ENCODE measurements at regions not wholly inside any gene's neighbourhood (a gene's known extent, or its start where the extent isn't known, plus 50 kb on each side); places are given as distances from the start of the nearest gene placed in this dataset.

- H3K36me3 Mint-ChIP-seq (ENCODE audit: insufficient read depth): no peaks in the 10 kb centered on the region
- no peak for DNase-seq (ENCODE audit: low spot score, unreplicated experiment)
- peak overlapping the region; percentile 81 for H3K27ac Mint-ChIP-seq
- peak overlapping the region; percentile 83 for H3K4me3 Mint-ChIP-seq (ENCODE audit: low read depth)
- TF ChIP-seq, protein P1, sequence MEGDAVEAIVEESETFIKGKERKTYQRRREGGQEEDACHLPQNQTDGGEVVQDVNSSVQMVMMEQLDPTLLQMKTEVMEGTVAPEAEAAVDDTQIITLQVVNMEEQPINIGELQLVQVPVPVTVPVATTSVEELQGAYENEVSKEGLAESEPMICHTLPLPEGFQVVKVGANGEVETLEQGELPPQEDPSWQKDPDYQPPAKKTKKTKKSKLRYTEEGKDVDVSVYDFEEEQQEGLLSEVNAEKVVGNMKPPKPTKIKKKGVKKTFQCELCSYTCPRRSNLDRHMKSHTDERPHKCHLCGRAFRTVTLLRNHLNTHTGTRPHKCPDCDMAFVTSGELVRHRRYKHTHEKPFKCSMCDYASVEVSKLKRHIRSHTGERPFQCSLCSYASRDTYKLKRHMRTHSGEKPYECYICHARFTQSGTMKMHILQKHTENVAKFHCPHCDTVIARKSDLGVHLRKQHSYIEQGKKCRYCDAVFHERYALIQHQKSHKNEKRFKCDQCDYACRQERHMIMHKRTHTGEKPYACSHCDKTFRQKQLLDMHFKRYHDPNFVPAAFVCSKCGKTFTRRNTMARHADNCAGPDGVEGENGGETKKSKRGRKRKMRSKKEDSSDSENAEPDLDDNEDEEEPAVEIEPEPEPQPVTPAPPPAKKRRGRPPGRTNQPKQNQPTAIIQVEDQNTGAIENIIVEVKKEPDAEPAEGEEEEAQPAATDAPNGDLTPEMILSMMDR (IDR thresholded peaks at IDR 0.05; ENCODE audit: unreplicated experiment): no peak
- peaks cover 32% of the 10 kb centered on the region for H3K27me3 Mint-ChIP-seq
- peaks cover 3% of the 10 kb centered on the region for H3K9me3 Mint-ChIP-seq (ENCODE audit: low read depth)
- H3K4me1 Mint-ChIP-seq (ENCODE audit: low read depth): peaks cover 15% of the 10 kb centered on the region
Observed at GRCh38 chr2:144333143-144333555, 186.8 kb downstream of the ZEB2 start.

DNA sequence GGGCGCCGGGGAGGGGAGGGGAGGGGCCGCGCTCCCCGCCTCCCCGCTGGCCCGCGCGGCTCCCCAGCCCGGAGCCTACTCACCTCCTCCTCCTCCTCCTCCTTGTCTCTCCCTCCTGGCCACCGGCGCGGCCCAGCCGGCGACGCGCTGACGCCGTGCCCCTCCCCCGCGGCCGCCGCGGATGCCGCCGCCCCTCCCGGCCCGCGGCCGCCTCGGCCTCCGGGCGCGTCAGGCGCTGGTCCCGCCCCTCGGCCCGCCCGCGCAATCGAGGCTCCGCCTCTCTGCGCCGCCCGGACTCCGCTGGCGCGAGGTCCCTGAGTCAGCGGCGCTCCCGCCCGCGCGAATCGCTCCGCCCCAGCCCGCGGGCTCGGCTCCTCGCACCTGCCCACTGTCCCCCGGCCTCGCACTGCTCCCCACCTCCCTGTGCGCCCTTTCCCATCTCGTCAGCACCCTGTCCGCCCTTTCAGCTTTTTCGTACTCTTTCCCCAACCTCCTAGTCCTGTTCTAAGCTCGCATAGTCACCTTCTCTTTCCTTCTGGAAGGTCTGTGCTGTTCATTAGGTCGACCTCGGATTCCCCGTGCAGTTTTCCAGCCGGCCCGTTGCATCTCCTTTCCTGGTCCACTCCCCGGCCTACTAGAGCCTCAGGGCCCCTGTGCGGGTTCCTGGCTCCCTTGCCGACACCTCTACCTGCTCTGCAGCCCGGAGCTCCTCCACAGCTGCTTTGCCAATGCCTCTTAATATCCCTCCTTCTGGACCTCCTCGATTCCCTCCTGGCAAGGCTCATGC is 187.4 kb downstream of the ZEB2 start:
- Mint-ChIP-seq H3K36me3 (ENCODE audit: insufficient read depth) (no peaks in the 10 kb centered on the region), H3K4me1 (ENCODE audit: low read depth) (peaks cover 15% of the 10 kb centered on the region), H3K9me3 (ENCODE audit: low read depth) (peaks cover 3% of the 10 kb centered on the region), H3K27ac (peak overlapping the region; percentile 81), H3K27me3 (peaks cover 32% of the 10 kb centered on the region), H3K4me3 (ENCODE audit: low read depth) (peak overlapping the region; percentile 83)
- TF ChIP-seq, protein P1 (IDR thresholded peaks at IDR 0.05; ENCODE audit: unreplicated experiment): no peak
- DNase-seq (ENCODE audit: low spot score, unreplicated experiment): peak; percentile 83

DNA sequence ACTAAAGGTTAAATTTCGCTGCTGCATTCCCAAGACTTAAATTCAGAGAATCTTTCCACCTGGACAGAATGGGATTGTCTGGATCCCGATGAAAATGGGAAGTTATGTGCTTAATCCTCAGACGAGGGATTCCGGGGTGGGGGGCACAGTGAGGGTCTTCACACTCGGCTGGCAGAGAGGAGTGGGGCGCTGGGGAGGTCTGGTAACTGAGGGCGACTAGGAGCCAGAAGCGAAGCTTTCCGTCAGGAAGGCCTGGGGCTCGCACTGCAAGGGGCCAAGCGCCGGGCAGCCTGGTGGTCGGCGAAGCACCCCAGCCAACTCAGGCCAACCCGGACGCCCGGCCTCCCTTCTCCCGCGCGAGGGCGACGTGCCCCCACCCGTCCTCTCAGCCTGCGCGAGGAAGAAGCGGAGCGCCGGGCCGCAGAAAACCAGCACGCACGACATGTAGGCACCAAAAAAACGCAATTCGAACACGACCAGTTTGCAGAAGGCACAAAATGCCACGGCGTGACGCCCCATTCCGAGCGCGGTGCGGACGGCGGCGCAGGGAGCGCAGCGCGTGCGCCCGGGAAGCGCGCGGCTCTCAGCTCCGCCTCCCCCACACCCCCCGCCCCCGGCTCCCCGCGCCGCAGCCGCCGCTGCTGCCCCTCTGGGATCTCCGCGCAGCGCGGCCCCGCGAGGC is 188.1 kb downstream of the ZEB2 start:
- peaks cover 15% of the 10 kb centered on the region for H3K4me1 Mint-ChIP-seq (ENCODE audit: low read depth)
- H3K36me3 Mint-ChIP-seq (ENCODE audit: insufficient read depth): no peaks in the 10 kb centered on the region
- TF ChIP-seq, protein P1 (IDR thresholded peaks at IDR 0.05; ENCODE audit: unreplicated experiment): peak; percentile 15
- H3K27ac Mint-ChIP-seq: peak overlapping the region; percentile 95
- DNase-seq (ENCODE audit: low spot score, unreplicated experiment): no peak
- H3K4me3 Mint-ChIP-seq (ENCODE audit: low read depth): peak overlapping the region; percentile 92
- no peaks in the 10 kb centered on the region for H3K9me3 Mint-ChIP-seq (ENCODE audit: low read depth)
- peaks cover 29% of the 10 kb centered on the region for H3K27me3 Mint-ChIP-seq

- TF ChIP-seq, protein P1 (IDR thresholded peaks at IDR 0.05; ENCODE audit: unreplicated experiment): no peak
- H3K27ac Mint-ChIP-seq: peak overlapping the region; percentile 95
- peaks cover 26% of the 10 kb centered on the region for H3K27me3 Mint-ChIP-seq
- no peak for DNase-seq (ENCODE audit: low spot score, unreplicated experiment)
- H3K9me3 Mint-ChIP-seq (ENCODE audit: low read depth): no peaks in the 10 kb centered on the region
- H3K4me1 Mint-ChIP-seq (ENCODE audit: low read depth): peaks cover 15% of the 10 kb centered on the region
- peak overlapping the region; percentile 92 for H3K4me3 Mint-ChIP-seq (ENCODE audit: low read depth)
- H3K36me3 Mint-ChIP-seq (ENCODE audit: insufficient read depth): no peaks in the 10 kb centered on the region
Observed at GRCh38 chr2:144330951-144331673, 188.8 kb downstream of the ZEB2 start.

GRCh38 chr2:144329472-144329871 is 190.4 kb downstream of the ZEB2 start:
- H3K27me3 Mint-ChIP-seq: peaks cover 18% of the 10 kb centered on the region
- no peaks in the 10 kb centered on the region for H3K36me3 Mint-ChIP-seq (ENCODE audit: insufficient read depth)
- H3K4me1 Mint-ChIP-seq (ENCODE audit: low read depth): peaks cover 18% of the 10 kb centered on the region
- TF ChIP-seq, protein P1 (IDR thresholded peaks at IDR 0.05; ENCODE audit: unreplicated experiment): no peak
- no peak overlapping the region for H3K4me3 Mint-ChIP-seq (ENCODE audit: low read depth)
- no peaks in the 10 kb centered on the region for H3K9me3 Mint-ChIP-seq (ENCODE audit: low read depth)
- no peak for DNase-seq (ENCODE audit: low spot score, unreplicated experiment)
- no peak overlapping the region for H3K27ac Mint-ChIP-seq

Data from progenitor cell of endocrine pancreas (in vitro differentiated cells).